HG03175 (cell line): ENCODE measurements at regions not wholly inside any gene's neighbourhood (a gene's known extent, or its start where the extent isn't known, plus 50 kb on each side); places are given as distances from the start of the nearest gene placed in this dataset.

Experiments used
- ATAC-seq: cut with Tn5 transposase; IDR thresholded peaks from one replicate; pipeline ENCODE4 v1.9.1; 2021; ENCODE audit warnings: mild to moderate bottlenecking, moderate library complexity; ENCODE audit not compliant: unreplicated experiment

DNA sequence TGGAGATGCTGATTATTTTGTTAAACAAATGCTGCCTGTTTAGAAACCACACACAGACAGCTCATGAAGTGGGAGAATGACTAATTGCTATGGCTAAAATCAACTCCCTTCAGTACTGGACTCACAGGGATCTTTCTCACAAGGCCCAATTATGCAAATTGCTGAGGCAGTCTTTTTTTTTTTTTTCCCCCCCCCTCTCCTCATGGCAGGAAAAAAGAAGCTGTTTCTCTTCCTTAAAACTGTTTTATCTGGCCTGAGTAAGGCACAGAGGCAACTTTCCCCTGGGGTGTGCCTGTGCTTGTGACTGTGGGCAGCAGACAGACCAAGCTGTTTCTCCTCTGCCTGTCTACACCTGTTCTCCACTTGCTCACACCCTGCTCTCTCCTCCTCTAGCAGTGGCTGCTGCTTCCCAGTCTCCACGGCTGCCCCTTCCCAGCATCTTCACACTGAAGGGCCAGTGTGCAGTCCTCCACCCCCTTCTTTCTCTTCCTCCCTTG lies 65.4 kb upstream of the STEAP1B start:
- no peak for ATAC-seq

- no peak for ATAC-seq
These were observed 64.6 kb upstream of the STEAP1B start for GRCh38 chr7:22564511-22565045.

DNA sequence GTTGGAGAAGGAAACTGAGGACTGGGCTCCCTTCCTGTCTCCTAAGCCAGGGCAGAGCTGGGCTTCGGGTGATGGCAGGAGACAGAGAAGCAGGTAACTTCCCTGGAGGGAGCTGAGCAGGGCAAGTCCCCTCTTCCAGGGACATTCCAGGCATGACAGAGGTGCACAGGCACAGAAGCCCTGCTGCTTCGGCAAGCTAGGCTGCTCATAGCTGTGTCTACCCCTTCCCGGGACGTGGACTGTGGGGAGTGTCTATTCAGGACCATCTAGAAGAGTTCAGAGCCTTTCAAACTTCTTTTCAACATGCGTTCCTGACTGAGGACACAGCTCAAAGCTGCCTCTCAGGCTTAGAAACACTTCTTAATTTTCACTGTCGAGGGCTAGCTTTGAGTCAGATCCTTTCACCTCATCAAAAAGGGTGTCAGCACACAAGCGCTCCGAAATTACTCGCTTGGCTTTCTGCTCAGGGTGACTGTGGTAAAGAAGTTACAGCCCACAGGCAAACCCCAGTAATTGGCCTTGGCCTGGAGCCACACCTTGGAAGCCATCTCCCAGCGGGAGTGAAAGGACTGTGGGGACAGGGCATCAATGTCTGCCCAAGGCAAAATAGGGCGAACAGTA lies 63.7 kb upstream of the STEAP1B start:
- ATAC-seq = peak; percentile 40

DNA sequence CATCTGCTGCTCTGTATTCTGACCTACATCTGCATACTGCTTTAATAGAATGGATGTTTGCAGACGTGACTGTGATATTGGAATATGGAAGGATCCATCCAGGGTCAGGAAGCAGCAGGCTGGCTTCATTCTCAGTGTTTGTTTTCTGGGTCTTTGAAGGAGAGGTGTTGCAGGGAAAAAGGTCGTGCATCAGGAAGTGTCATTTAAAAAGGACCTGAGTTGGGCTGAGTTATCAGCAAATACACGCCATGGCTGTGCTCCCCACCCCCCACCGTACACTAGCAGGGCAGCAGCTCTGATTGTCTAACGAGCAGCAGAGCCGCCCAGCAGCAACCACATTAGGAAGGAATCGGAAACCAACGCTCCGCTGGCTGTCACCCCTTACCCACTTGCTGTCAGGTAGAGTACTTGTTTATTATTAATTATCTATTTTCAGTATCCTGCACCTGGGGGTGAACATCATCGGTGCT lies 63.1 kb upstream of the STEAP1B start:
- ATAC-seq = peak; percentile 35

DNA sequence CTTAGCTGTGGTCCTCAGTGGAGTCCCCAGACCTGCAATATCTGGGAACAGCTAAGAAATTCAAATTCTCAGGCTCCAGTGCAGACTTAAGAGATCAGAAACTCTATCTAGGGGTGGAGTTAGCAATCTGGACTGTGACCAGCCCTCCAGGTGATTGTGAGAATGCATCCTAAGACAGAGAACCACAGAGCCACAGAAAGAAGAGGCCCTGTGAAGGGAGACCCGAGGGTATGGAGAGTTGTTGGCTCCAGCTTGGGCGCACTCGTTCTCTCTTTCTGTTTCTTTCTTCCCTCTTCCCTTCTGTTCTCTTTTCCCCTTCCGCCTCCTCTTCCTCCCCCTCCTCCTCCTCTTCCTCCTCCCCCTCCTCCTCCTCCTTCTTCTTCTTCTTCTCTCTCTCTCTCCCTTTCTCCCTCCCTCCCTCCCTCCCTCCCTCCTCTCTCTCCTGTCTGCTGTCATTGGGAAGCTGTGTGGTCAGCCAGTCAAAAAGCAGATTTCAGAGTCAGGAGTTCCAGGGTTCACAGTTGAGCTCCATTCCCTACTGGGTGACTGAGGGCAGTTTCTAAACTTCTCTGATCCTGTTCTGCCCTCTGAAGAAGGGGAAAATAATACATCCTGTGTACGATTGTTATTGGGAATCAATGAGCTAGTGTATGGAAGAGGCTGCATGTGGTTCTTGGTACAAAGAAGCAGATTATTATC lies 62.1 kb upstream of the STEAP1B start:
- peak; percentile 25 for ATAC-seq

DNA sequence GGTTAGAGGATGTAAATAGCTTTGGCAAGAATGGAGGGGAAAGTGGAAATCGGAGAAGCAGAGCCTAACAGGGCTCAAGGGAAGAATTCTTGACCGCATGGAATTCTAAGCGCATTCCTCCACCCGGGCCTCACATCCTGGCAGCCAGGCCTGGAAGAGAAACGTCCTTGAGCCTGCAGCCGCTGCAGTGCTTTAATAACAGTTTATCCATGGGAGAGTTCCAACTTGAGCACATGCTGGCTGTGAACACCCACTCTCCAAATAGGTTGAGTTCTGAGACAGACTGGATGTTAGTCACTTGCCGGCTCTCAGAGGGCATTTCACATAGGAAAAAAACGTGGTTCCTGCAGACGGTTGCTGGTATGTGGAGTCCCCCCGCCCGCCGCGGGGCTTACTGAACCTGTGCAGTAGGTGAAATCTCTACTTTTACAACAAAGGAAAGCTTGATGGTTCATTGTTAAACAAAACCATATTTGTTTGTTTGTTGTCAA lies 61.4 kb upstream of the STEAP1B start:
- no peak for ATAC-seq

- peak; percentile 55 for ATAC-seq
These were observed 60.0 kb upstream of the STEAP1B start for GRCh38 chr7:22559829-22560489.

- ATAC-seq = no peak
These were observed 57.2 kb upstream of the STEAP1B start for GRCh38 chr7:22557167-22557566.

DNA sequence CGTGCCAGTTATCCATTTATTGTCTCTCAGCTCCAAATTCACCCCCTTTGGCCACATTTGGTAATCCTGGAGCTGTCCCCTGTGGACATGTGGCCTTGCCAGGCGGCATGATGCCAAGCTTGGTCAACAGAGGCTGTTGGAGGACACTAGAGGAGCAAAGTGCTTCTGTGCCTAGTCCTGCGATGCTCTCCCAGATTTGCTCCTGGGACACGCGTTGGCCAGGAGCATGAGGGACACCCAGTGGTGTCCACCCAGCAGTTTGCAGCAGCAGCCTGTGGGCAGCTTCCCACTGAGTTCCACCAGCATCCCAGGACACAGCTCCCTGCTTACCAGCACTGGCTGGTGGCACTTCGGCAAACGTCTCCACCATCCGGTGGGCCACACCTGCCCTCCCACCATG lies 55.5 kb upstream of the STEAP1B start:
- no peak for ATAC-seq

DNA sequence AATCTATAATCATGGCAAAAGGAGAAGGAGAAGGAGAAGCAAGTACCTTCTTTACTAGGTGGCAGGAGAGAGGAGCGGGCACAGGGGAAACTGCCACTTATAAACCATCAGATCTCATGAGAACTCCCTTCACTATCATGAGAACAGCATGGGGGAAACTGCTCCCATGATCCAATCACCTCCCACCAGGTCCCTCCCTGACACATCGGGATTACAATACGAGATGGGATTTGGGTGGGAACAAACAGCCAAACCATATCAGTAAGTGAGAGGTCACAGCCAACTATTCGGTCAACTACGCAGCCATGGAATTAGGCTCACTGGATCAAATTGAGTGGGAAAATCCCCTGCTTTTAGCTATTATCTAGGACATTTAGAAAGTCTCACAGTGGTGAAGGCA lies 54.2 kb upstream of the STEAP1B start:
- no peak for ATAC-seq

DNA sequence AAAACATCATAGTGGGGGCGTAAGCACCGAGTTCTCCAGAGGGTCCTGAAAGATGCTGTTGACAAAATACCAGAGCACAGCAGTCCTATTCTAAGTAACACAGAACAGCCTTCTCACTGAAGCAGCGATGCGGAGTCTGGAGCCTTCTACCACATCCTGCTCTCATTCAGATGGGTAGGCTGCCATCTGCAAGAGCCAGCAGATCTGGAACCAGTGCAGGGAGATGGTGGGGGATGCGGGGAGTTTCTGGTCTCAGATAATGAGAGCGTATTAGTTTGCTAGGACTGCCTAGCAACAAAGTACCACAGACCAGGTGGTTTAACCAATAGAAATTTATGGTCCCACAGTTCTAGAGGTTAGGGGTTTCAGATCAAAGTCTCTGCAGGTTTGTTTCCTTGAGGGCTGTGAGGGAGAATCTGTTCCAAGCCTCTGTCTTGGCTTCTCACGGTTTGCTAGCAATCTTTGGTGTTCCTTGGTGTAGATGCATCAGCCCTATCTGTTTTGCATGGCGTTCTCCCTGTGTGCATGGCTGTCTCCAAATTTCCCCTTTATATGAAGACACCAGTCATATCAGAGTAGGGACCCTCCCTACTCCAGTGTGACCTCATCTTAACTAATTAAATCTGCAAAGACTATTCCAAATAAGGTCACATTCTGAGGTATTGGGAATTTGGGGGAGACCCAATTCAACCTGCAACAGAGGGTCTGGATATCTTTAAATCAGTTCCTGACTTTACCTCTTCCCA lies 52.0 kb upstream of the STEAP1B start:
- peak; percentile 84 for ATAC-seq

DNA sequence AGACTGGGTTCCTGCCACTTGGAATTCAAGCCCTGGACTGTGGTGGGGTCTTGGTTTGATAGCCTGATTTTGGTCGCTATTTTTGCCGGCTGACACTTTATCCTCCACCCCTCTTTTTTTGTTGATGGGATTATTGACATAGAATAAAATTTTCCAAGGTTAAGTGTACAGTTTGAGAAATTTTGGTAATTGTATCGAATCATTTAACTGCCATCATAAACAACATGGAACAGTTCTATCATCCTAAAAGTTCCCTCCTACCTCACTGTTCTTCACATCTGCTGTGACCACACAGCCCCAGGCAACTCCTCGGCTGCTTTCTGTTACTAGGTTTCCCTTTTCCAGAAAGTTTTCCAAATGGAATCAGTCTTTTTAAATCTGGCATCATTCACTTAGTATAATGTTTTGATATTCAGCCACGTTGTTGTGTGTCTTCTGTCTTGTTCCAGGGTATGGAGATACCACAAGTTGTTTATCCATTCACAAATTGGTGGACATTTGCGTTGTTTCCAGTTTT lies 50.6 kb upstream of the STEAP1B start:
- ATAC-seq = no peak

GRCh38 chr7:22549667-22550513 lies 49.9 kb upstream of the STEAP1B start:
- no peak for ATAC-seq
